Medulla oblongata (tissue), 1 donor: ENCODE measurements at regions not wholly inside any gene's neighbourhood (a gene's known extent, or its start where the extent isn't known, plus 50 kb on each side); places are given as distances from the start of the nearest gene placed in this dataset.

Source experiments
- DNase-seq: peaks from one replicate; pipeline ENCODE4 v3.0.0-alpha.2; 2015; ENCODE audit errors: extremely low spot score

DNA sequence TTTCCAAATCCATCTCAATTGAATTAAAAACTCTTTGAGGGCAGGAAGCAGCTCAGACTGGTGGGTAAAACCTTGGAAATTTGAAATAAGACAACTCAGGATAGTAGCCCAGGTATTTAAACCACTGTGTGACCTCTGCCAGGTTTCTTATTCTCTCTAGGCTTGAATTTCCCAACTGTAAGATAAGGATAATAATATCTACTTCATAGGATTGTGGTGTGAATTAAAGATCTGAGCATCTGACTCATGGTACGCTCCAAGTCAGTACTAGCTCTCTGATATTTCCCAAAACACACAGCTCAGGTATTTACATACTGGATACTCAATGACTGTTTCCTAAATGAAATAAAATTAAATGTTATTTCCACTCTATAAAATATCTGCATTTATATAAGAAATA is 337.2 kb downstream of the LTN1 start:
- DNase-seq = no peak

DNA sequence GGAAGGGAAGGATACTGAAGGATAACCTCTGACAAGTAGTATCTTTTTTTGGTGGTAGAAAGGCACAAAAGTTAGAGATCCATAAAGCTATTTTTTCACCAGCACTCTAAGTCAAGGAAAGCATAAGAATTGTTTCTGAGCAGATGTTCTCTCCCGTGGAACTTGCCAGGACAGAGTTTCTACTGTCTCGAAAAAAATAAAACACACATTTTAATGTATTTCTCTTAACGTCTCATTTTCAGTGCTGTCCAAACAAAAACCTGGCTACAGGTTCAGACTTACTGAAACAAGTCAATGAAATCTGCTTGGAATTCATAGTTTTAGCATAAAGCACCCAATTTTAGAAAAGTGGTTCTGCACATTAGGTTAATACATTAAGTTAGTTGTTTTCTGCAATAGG is 338.3 kb downstream of the LTN1 start:
- no peak for DNase-seq

DNA sequence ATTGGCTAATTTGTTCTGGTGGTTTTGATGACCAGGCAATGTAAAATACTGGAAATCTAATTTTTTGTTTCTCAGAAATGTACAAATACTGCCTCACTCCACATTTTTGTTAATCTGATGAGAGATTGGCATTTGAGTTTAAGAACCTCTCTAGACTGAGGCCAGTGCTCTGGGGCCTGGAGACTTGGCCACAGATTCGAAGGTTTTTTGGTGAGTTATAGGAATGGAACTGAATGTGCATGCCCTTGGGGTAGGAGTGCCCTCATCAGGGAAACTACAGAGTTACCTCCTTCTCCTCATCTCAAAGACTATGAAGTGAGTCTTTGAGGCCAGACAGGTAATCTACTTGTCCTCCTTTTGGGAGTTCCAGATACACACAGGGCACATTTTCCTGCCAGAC is 347.9 kb downstream of the LTN1 start:
- DNase-seq = no peak

DNA sequence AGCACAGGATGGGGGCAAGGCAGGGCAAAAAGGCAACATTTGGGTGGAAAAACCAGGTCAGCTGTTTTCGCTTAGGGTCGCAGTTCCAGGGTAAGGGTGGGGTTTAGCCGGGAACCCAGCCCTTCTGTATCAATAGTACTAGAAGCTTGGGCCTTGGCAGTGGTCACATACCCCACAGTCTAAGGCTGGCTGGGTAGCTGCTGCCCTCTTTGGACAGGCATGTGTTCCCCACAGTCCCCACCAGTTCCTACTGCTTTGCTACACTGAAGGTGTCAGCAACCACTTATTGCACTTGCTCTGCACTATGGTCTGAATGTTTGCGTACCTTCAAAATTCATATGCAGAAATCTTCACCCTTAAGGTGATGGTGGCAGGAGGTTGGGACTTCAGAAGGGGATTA is 349.8 kb downstream of the LTN1 start:
- no peak for DNase-seq

DNA sequence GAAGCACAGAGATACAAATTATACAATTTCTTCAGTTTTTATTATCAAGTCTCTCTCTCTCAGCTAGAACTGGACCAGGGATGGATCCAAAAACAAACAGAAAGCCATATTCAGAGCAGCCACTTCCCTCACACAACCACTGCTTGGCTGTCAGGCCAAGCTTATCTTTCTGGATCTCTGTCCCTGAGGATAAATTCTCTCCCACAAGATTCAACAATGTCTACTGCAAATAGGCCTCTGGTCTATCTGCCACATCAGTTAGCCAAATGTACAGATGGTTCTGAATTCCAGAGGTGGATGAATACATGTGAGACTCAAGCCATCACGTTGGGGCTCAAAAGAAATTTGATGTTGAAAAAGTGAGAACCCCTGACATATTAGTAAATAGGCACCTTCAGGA is 350.9 kb downstream of the LTN1 start:
- no peak for DNase-seq

DNA sequence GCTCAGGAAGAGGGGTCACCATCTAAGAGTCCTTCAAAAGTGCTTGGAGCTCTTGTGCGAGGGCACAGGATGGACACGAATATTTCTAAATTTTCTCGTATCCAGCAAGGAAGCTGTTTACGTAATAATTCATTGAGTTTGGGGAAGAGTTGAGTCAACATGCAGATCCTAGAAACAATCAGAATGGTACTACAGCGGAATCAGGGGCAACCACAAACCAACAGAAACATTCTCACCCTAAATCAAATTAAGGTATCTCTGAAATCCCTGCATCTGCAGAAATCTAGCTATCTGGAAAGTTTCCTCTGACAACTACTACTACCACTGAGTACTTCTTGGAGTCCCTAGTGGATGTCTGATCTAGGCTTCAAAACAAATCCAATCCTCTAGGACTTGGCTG is 352.4 kb downstream of the LTN1 start:
- DNase-seq = no peak

DNA sequence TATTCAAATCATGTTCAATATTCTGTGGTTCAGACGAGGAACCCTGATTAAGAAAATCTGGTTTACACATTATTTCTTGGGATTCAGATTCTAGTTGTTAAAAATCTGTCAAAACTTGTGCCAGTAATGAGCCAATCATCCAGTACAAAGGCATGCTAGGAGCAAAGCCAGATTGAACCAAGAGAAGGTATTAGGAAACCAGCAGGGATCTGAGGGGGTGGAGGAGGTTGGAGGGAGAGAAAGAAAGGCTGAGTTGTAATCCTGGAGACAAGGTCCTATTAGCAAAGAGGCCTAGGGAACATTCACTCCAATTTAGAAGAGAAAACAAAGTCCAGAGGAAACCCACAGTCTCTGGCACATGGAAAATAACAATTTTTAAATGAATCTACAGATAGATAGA is 352.9 kb downstream of the LTN1 start:
- DNase-seq = peak; percentile 19

DNA sequence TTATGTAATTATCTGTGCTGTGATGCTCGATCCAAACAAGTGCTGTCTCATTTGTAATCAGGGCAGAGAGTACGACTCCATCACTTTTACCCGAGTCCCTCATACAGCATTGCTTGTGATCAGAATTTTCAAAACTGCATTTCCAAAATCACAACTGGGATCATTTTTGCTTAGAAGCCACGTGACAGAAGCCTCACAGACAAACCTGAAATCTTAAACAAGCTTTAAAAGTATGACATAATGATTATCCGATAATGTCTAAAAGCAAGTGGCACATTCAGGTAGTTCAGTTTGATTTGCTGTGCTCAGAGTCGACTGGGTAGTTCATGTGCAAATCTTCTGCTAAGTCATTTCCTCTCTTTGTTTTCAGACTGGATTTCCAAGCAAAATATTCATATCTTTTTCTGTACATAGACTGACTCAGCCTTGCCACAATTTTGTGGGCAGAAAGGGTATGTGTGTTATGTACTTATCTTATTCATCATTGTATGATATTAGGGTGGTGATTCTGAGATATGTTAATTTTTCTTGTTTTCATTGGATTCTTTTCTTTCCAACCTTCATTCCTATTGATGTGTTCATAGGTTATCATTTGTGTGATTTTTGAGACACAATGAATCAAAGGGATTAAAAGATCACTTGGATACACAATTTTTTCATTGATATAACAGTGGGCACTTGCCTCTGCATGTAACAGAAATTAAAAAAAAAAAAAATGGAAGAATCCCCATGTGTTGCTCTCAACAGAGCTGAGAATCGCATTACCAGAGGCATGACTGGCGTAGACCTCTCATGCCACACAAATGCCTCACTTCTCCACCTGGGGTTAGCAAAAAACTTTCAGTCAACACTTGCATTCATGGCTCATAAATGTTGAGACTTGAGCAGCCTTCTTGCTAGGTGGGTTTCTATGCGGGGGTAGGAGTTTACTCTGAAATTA is 355.7 kb downstream of the LTN1 start:
- DNase-seq = no peak

DNA sequence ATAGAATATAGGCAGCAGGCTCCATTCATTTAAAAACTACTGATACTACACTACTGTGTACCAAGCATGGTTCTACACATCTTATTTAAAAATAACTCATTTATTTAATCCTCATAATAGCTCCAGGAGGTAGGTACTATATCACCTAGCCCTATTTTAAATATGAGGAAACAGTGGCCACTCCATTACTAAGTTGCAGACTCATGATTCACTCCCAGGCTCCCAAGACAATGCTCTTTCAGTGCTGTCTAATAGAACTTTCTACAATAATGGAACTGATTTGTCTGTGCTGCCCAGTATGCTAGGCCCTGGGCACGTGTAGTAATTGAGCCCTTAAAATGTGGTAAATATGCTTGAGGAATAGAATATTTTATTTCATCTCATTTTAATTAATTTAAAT is 357.1 kb downstream of the LTN1 start:
- no peak for DNase-seq

DNA sequence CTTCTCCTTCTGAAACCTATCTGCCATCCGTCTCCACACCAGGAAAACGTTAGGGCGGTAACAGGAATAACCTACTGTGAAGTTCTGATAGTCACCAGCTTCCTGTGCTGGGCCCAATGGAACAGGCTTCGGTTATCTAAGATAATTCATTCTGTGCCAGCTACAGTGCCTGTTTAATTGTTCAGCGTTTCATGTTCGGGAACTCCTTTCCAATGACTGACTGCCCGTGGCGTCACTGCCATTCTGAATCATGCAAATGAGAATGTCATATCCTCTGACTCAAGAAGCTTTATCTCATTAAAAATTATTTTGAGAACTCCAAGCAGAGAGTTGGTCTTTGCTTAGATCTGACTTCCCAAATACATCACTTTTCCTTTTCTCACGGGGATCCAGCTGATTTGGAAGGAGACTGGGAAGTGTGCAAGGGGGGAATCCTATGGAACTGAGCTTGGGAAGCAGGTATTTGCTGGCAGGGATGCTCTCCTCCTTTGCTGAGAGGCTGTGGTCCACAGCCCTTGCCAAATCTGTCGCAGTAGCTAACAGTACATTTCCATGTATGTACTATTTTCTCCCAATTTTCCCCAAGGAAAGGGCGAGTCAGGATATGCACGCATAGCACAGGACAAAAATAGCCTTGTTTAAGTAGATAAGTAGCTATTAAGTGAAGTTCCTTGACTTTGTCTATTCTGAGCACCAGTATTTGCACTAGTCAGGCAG is 358.7 kb downstream of the LTN1 start:
- DNase-seq = no peak

DNA sequence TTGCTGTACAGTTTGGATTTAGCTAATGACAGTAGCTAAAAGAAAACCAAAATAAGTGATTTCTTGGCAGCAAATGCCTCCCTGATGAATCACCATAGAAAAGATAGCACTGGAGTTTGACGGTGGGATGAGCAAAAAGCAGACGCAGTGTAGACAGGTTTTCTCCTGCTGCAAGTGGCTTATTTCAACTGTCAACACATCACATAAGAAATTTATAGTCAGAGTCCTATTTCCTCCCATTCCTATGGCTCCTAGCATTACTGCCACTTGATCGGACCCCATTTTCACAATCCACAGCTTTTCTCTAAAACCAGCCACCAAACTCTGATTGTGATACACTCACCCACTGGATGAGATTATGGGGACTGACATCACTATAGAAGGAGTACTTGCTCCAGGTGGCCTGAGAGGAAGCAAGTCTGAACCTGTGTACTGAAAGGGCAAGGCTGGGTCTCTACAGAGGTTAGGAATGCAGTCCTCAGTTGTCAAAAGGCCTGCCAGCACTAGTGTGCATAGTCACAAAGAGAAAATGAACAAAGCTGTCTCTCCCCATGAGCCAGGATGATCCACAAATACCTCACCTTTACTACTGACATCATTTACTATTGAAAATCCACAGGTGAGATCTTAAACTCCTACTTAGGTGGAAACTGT is 359.8 kb downstream of the LTN1 start:
- no peak for DNase-seq

DNA sequence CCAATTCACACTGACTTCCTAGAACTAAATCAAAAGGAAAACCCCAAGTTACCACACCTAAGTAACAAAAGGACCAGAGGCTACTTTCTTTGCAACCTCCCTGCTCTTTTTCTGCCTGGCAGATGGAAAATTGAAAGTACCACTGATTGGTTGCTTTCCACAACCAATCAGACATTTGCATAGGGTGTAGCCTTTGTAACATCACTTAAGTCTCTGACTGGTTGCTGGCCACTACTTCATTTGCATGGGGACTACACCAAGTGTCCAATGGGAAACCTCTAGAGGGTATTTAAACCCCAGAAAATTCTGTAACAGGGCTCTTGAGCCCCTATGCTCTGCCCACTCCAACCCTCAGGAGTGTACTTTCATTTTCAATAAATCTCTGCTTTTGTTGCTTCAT is 365.0 kb downstream of the LTN1 start:
- DNase-seq = no peak

DNA sequence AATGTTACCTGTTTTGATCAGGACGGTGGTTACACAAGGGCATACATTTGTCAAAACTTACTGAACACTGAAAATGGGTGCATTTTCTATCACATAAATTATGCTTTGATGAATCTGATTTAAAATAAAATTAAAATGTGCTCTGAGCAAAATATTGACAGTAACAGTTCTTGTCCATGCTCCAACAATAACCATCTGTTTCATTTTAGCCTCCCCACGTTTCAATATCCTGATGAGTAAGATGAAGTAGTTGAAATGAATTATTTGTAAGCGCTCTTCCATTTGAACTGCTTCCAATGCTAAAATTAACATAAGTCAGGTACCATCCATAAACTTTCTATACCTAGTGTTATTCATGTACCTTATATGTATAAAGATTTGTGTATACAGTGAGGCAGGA is 365.4 kb downstream of the LTN1 start:
- no peak for DNase-seq

DNA sequence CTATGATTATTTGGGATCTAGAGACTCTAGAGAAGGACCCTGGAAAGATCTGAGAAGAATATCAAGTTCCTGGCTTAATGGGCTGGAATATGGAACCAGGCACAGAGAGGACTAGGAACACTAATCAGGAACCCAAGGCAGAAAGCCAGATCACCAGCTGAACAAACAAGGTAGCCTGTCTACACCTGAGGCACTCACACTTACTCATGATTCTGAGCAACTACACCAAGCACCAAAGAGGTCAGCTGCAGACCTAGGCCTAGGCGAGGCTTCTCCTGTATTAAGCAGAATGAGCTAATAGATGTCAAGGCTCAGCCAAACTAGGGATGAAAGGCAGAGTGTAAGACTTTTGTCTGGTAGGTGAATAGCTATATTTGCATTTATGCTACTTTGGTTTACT is 368.1 kb downstream of the LTN1 start:
- DNase-seq = no peak

DNA sequence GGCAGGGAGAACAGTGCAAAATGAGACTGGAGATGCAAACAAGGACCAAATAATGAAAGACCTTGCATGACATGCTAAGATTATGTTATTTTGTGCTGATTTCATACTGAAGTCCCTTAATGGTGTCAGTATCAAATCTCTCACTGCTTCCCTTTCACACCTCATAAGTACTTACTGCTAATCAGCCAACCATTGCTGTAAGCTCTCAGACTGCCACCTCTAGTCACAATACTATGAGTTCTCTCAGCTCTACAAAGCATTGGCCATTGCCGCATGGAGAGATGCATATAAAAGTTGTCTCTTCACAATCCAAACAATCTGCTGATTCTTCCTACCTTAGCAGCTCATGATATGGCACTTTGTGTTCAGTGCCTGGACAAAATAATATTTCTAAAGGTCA is 375.4 kb downstream of the LTN1 start:
- no peak for DNase-seq

DNA sequence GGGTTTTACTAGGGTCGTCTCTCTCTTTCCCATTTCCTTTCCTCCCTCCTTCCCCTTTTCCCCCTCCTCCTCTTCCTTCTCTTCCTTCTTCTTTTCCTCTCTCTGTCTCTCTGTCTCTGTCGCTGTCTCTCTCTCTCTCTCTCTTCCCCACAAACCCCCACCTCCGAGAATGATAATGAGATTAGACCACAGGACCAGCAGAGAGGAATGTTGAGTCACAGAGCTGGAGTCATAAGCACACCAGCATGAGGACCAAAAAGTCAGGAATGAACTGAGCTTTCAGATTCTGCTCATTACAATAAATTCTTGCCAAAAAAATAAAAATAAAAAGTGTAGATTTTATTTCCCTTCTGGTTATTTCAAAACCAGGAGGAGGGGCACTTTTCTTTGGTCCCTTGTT is 377.4 kb downstream of the LTN1 start:
- DNase-seq = no peak

DNA sequence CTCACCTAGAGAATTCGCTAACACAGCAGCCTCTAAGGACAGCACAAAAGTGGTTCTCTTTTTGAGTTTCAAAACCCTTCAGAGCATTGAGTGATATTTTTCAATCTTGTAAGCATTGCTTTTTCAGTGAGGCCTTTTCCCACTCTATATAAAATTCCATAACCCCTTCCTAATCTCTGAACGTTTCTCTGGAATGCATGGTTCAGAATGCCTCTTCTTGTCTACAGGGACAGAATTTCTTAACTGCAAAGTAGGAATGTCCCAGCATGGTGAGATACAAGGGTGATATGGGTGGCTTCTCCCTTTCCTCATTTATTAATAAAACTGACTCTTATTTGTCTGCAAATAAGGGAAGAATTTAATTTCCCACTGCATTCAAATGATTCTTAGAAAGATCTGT is 377.9 kb downstream of the LTN1 start:
- no peak for DNase-seq

DNA sequence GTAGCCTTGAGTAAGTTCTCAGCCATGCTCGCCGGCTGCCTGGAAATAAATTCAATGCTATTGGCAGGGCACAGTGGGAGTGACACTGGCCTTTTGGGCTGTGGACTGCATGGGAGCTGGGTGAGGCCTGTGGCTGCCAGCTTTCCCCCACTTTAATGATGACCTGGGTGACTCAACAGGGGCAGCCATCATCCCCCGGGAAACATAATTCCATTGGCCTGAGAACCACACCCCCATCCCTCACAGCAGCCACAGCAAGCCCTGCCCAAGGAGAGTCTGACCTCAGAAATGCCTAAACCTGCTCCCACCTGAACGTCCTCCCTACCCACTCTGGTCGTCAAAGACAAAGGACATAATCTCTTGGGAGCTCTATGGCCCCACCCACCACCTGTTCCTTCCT is 384.0 kb downstream of the LTN1 start:
- DNase-seq = no peak

DNA sequence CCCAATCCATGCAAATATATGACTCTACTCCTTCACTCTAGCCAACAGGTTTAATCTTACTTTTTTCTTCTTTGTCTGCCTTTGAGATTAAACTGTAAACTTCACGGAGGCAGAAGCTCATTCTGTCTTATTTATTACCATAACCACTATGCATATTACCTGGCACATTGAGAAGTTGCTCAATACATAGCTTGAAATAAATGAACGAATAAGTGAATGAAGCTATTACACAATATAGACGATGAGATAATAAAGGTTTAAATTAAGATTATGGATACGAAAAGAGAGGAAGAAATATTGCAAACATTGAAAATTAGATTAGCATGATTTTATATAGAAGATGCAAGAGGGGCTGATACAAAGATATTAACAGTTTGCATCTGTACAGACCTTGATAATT is 385.1 kb downstream of the LTN1 start:
- DNase-seq = no peak

DNA sequence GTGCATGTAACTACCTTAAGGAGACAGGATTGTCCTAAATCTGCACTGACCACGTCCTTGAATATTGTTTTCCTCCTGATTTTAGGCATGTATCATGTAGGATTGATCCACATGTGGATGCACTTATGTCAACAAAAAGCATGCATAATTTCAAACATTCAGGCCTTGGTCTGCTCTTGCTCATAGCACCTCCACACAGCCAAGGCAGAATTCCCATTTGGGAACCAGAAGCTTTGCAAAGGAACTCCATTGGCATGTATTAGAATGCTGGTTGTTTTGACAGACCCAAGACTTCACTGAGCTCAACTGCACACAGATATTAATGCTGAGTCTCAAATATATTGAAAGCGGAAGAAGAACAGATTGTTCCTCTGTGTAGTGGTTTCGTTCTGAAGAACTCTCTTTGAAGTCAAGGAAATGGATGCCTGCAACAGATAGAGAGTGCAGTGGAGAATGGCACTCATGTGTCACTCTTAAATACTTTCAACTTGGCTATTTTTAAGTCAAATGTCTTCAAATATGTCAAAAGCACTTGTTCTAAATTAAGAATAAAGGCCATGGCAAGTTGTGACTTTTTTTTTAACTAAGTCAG is 387.6 kb downstream of the LTN1 start:
- DNase-seq = peak; percentile 35

DNA sequence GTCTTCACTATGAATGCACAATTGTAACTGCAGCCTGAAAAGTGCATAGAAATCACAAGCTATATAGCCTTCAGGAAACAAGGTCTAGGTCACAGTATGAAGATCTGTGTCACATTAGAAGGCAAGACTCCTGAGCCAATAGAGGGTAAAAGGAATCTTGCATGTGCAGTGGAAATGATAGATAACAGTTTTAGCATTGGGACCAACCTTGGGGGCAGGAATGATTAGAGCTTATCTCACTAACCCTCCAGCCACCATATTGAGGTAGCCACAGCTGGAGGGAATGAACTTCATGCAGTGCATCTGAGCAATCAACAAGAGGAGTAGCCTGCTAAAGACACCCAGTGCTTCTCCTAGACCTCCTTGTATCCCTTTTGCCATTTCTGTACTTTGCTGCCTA is 390.1 kb downstream of the LTN1 start:
- no peak for DNase-seq

DNA sequence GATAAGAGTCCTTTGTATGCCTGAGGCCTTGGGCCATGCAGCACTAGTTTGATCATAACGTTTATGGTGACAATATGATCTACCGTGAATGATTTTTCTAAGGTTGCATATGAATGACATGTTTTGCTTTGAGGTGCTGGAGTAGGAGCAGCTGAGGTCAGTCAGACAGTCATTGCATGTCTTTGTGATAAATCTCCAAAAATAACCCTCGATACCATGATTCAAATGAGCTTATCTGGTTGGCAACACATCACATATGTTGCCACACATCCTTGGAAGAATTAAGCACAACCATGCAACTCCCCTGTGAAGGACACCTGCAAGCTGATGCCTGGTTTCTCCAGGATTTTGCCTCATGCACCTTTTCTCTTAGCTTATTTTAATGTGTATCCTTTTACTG is 394.5 kb downstream of the LTN1 start:
- no peak for DNase-seq
